Gastroesophageal sphincter (tissue), 3 donors: ENCODE measurements at regions not wholly inside any gene's neighbourhood (a gene's known extent, or its start where the extent isn't known, plus 50 kb on each side); places are given as distances from the start of the nearest gene placed in this dataset.

Experiments used
- CTCF ChIP-seq, 4 experiments: fragments of 200-600 bp in 2 of 4; fragments of 450-650 bp in 2 of 4; sonication (generic) in 1 of 4; IDR thresholded peaks; one replicate each; pipeline ENCODE4 v1.5.1; 2017 to 2019; ENCODE audit warnings: antibody characterized with exemption in 4 of 4, mild to moderate bottlenecking in 2 of 4, moderate library complexity in 2 of 4
- POLR2A ChIP-seq, 2 donors: fragments of 450-650 bp; IDR thresholded peaks; one replicate each; pipeline ENCODE4 v1.6.1; 2017; ENCODE audit warnings: antibody characterized with exemption in 2 of 2, mild to moderate bottlenecking in 2 of 2, moderate library complexity in 1 of 2
- POLR2AphosphoS5 ChIP-seq: sonication (generic); formaldehyde crosslinking; IDR thresholded peaks from one replicate; pipeline ENCODE4 v1.6.1; 2017; ENCODE audit warnings: antibody characterized with exemption

- TF ChIP-seq CTCF (IDR thresholded peaks at IDR 0.05) (no peak), POLR2AphosphoS5 (no peak), POLR2A (IDR thresholded peaks at IDR 0.05) (no peak)
These were observed 1301.4 kb upstream of the PIK3C3 start for GRCh38 chr18:40653682-40654081.
